GM21529 (cell line): ENCODE measurements at regions not wholly inside any gene's neighbourhood (a gene's known extent, or its start where the extent isn't known, plus 50 kb on each side); places are given as distances from the start of the nearest gene placed in this dataset.
"Not testable (repeated sequence)": the region's sequence is repeated elsewhere in the genome, so short reads cannot be mapped to it uniquely, and the experiment has no call there.

Source experiments
- ATAC-seq: cut with Tn5 transposase; IDR thresholded peaks from one replicate; pipeline ENCODE4 v1.9.1; 2021; ENCODE audit not compliant: unreplicated experiment

DNA sequence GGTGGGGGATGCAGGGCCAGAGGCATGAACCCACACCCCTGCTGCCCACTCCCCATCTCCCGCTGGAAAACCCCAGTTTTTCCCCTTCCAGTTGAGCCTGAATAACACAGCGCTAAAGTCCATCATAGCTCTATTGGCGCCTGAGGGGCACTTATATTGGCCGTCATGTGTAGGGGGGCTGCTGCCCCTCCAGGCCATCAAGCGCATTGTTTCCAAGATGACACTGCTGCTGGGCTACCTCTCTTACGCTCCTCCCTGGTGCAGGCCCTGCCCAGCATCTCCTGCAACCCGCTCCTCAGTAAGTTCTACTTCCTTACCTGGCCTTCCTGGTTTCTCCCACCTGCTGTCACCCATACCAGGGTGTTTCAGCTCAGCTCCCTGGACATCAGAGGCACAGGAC, 205.0 kb upstream of the RPL34 start:
- ATAC-seq: no peak

DNA sequence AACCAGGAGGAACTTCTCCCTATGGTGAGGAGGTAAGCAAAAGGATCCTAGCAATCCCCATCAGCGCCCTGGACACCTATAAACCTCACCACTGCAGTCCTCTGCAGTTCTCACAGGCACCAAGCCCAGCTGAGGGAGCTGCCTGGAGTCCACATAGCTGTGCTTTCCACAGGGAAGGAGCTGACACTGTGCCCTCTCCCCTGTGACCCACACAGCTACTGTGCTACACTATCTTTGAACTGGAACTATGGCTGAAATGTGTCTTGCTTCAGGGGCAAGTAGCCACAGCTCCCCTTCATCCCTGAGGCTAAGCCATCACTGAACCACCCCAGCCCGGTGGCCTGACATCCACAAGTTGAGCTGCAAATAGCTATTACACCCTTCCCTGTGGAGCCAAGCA, 208.5 kb upstream of the RPL34 start:
- no peak for ATAC-seq

DNA sequence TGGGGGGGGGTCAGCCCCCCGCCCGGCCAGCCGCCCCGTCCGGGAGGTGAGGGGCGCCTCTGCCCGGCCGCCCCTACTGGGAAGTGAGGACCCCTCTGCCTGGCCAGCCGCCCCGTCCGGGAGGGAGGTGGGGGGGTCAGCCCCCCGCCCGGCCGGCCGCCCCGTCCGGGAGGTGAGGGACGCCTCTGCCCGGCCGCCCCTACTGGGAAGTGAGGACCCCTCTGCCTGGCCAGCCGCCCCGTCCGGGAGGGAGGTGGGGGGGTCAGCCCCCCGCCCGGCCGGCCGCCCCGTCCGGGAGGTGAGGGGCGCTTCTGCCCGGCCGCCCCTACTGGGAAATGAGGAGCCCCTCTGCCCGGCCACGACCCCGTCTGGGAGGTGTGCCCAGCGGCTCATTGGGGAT, 210.7 kb upstream of the RPL34 start:
- not testable (repeated sequence) for ATAC-seq

DNA sequence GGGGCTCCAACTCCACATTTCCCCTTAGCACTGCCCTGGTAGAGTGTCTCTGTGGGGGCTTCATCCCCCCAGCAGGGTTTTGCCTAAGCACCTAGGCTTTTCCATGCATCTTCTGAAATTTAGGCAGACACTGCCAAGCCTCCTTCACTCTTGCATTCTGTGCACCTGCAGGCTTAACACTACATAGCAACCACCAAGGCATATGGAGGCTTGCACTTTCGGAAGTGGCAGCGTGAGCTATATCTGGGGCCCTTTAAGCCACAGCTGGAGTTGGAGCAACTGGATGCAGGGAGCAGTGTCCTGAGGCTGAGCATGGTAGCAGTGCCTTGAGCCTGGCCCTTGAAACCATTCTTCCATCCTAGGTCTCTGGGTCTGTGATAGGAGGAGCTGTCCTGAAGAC, 214.8 kb upstream of the RPL34 start:
- no peak for ATAC-seq

DNA sequence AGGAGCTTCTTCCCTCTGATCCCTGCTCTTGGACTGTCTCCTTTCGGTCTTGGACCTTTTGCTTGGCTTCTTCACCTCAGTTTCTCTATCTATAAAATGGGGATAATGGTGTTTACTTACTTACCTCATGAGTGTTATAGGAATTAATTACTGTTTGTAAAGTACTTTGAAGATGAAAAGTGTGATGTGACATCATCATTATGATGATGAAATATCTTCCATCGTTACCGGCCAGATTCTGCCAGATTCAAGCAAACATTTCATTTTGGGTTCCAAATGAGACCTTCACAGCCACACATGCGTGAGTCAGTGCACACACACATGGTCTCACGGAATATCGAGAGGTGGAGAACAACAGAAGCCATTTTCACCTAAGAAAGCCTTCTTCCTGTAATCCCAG, 220.1 kb upstream of the RPL34 start:
- ATAC-seq: no peak

DNA sequence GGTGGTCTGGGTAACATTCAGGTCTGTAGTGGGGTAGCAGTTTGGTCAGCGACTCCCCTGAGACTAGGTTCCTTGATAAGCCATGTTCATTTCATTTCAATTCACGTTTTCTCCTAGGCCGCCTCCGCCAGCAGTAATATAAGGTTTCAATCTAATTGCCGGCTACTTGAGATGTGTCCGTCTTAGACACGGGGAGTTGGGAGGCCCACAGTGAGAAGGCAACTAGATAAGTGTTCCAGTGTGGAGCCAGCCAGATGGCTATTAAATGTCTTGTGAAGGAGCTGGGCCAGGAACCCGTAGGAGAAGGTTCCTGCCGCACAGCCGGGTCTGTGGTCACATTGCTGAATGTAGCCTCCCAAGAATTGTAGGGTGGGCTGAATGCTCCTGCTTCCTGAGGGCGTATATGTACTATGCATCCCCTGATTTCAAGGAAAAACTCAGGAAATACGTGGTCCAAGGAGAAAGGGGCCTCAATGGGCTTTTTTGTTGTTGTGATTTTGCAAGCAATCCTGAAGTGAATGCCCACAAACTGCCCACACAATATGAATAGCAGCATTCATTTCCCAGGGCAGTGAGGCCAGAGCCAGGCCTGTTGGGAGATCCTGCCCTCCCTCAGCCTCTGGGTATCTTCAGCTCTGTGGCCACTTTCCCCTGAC, 220.6 kb upstream of the RPL34 start:
- ATAC-seq: no peak

DNA sequence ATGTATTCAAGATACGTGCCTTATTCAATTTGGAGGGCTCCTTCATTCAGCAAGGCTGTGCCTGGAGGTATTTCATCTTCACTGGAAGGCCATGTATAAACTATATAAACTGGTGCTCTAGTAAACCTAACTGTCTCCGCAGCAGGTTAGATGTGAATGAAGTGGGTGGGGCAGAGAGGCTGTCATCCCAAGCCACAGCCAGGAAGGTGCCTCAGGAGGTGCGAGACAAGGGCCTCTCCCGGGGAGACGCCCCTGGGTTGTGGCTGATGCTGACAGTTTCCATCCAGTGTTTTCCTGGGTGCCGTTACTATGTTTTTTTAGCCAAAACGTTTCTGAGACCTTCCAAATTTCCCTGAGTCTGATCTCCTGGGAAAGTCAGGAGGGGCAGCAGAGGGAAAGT, 221.5 kb upstream of the RPL34 start:
- no peak for ATAC-seq

DNA sequence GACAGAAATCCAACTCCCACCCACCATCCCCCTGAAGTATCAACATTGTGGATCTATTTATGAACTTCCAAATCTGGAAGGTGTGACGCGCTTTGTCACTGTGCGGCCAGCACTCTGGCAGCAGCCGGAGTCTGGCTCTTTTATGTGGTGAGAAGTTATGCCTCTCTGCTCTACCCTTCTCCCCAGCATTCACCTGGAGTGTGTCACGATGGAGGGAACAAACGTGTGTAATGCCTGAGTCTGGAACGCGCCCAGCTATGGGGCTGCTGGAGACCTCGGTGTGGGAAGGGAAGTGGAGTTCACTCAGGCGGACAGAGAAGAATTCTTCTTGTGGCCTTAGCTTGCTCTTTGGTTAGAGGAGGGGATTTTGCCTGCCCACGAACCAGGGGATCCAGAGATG, 222.1 kb upstream of the RPL34 start:
- ATAC-seq: no peak

DNA sequence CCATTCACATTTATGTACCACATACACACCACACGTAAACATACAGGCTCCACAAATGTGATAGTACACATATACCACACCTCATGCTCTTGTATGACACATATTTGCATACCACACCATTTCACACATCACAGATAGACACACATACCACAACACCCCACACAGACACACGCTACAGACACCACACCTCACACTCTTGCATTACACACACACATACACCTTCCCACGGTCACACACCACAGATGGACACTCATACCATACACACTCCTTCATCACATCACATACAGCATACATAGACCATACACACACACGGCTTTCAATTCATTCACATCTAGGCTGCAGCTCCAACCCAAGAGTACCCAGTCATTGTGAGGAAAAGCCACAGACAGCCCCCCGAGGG, 222.5 kb upstream of the RPL34 start:
- no peak for ATAC-seq

DNA sequence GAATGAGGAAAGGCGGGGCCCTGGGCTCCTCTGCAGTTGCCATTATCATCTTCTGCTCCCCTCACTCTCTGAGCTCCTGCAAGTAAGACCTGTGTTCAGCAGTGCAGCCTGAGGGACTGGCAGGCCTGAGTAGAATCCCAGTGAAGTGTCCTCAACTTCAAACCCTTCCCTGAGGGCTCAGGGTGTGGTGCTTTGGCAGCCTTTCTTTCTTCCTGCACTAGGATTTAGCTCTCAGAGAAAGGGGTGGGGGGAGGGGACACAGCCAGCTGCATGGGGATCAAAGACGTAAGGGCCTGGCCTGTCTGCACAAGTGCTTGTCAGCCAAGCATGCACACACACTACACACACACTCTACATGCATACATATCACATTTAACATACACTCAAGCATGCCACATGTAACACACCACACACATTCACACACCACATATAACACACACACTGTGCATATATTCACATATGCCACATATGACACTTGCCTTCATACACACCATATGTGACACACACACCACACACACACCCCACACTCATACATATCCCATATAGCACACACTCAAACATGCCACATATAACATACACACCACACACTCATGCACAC, 223.4 kb upstream of the RPL34 start:
- no peak for ATAC-seq

DNA sequence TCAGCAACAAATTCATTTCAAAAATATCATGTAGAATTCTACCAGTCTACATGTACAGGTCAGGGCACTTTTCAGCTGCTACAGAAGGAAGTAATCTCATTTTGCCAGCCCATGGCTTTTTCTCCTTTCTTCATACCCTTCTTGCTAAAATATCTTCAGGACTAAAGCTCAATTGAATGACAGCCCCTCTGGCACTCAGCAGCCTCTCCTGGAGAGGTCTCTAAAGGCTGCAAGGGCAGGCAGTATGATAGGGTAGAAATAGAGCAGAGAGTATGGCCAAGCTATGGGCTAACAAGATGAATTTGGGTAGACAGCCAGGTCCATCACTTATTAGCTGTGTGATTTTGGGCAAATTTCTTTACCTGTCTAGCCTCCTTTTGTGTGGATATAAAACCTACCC, 224.6 kb upstream of the RPL34 start:
- ATAC-seq: no peak

DNA sequence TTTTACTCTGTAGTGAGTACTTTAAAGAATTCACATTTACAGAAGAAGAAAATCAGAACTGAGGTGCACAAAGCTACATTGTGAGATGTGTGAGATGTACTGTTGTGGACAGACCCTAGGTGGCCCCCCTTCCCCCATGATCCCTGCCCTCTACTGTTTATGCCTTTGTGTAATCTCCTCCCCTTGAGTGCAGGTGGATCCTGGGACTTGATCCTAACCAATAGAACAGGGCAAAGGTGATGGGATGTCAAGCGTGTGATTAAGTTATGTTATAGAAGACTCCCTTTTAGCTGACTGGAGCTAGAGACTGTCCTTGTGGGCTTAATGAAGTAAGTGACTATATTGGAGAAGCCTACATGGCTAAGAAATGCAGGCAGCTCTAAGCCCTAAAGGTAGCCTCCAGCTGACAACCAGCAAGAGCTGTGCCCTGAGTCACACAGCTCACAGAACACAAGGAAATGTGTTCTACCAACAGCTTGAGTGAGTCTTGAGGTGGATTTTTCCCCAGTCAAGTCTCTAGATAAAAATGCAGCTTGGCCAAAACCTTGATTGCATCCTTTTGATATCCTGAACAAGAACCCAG, 225.2 kb upstream of the LEF1 start:
- no peak for ATAC-seq

DNA sequence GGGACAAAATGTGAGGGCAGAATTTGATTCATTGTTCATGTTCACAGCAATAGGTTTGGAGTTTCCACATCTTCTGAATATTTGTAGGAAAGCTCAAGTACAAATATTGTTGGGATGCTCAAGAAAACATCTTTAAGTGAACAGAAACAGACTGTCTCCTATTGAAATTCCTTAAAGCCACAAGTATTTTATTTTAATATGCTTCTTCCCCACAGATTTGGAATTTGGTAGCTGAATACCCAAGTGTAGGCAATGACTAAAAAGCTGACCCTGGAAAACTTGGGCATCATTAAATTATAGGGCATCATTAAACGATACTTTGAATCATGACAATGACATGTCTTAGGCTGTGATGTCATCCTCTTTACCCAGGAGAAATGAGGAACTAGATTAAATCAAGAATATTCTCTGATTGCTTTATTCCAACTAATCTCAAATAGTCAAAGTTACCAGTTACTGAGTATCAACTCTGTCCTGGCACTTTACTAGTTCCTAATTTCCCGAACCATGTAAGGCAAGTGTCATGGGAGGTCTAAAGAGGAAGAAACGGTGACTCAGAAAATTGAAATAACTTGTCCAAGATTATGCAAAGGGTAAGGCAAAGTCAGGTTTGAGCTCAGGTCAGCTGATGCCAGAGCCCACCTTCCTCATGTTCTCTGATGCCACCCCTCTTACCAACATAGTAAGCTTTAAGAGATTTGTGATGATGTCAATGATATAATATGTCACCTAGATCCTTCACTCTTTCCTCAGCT, 223.1 kb upstream of the LEF1 start:
- ATAC-seq: no peak

DNA sequence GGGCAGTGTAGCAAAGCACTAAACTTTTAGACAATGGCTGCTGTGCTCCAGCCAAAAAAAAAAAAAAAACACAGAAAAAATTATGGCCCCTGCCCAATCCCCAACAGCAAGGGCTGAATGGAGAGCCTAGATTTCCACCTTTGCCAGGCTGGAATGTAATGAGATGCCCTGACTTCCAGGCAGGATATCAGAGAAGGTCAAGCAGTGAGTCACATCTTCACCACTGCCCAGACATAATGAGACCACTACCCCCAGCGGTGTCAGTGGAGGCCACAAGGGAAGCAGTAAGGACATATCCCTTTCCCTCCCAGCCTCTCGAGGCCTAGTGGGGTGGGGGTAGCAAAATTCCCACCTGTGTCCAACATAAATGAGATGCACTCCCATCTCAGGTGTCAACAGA, 216.3 kb upstream of the LEF1 start:
- ATAC-seq: no peak

DNA sequence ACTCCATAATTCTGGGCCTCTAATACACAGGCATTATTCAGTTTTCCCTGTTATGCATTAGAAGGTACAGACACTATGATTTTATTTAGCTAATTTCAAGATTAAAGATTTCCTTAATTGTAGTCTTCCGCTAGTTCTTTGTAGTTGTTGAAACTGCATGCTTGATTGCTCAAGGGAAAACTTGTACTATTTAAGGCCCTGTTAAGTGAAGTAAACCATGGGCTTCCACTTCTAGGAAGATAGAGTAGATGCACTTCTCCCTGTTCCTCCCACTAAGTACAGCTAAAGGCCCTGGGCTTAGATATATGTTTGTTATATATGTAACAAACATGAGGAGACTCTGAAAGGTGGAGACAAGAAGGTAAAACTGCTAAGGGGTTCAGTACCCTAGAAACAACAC, 215.8 kb upstream of the LEF1 start:
- ATAC-seq: no peak

DNA sequence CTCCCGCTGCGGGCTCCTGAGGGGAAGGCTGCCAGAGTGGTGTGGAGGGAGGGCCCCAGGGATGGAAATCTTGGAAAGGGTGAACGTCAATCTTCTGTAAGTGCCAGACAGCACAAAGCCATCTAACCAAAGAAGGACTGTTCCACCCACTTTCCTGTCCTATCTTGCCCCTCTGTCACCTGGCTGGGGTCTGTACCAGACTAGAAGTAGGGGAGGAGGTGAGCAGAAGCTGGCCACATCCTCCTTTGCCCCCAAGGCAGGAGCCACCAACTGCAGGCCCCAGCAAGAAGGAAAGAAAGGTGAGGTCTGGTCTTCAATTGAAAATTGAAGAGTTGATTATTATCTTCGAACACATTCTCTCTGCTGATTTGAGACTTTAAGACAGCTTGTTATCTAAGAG, 214.4 kb upstream of the LEF1 start:
- ATAC-seq: no peak

DNA sequence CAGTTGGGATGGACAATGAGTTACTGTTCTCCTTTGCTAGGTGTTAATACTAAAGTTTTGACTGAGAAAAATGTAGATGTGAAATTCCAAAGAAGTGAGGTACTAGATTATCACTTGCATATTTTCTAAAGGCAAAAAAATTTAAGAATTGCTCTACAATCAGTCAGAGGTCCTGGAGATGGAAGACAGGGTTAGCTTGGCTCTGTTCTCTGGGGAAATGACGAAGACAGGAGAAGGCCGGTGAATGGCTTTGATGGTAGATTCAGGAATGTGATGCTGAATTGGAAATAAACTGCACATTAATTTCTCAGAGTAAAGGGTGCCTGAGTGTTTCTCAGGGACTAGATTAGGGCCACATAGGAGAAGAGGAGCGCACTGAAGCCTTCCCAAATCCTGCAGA, 214.0 kb upstream of the LEF1 start:
- ATAC-seq: no peak

DNA sequence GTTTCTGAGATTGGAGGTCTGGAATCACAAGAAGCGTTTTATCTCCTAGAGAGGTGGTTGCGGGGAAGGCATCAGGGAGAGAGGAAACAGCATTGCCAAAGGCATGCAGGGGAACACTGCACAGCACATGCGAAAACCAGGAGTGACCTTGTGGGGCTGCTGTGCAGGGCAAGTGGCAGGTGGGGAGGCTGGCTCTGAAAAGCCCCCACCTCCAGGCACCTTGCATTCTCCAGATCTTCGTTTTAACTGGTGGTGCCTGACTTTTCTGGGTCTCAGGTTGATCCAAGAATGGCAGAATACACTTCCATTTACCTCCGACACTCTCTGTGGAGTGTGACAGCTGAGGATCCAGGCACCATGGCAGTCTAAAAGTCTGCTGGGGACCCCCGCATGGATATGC, 209.4 kb upstream of the LEF1 start:
- no peak for ATAC-seq

DNA sequence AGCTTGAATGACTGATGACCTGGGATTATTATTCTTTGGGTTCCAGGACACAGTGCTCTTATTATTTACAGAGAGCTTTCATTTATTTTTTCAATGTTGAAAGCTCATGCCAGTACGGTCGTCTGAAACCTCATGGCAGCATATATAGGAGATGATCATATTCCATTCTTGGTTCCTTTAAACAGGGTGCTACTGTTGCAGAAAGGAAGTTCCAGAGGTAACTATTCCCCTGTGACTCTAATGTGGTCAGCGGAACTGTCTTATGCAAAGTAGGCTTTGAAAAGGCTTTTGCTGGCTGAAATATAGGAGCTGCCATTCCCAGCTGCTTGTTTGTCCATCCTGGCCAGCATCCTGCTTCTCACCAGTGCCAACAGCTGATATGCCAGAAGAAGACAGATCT, 208.3 kb upstream of the LEF1 start:
- no peak for ATAC-seq

DNA sequence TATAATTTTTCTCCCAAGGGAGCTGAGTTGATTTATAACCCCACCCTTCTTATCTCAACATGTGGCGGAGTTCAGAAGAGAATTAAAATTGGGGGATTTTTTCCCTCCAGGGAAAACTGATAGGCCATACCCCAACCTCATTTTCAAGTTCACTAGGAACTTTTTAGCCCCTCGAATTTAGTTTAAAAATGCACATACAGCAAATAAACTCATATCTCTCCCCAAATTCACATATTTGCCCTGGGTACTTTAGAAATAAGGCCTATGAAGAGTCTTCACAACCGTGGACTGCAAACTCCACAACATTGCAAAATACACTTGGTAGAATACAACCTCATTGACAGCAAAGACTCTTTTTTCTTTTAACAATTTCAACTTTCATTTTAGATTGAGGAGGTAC, 206.7 kb upstream of the LEF1 start:
- ATAC-seq: no peak

DNA sequence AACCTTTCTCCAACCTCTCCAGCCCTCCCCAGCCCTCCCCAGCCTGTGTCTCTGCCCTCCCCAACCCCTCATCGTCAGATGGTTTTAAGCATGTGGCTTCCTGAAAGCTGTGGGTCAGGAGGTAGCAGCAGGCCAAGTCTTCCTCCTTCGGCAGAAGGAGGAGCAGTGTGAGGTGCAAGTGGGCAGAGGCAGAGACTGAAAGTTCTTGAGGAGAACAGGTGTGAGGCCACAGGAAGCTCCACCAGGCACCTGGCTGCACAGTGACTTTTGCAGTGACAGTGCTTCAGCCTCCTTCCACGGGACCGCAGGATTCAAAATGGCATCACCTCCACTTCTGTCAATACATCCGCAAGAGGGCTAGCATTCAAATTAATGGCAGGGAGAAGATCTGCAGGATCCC, 203.9 kb upstream of the LEF1 start:
- ATAC-seq: no peak

DNA sequence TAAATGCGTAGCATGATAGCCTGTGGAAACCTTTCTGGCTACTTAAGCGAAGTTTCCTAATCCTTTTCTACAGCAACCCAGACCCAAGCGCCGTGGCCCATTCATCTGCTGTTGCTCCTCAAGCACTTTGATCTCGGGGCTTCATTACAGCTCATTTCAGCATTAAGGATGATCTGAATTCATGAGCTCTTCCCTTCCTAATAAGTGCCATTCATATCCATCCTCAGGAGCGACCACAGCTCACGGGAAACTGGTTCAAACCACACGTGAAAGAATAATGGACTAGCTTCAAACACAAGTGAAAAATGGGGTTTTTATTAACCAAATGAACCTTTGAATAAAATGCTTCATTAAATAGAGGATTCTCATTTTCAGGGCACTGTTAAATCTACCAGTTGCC, 202.6 kb upstream of the LEF1 start:
- ATAC-seq: no peak
